IPS-15b (cell line): ENCODE measurements at regions not wholly inside any gene's neighbourhood (a gene's known extent, or its start where the extent isn't known, plus 50 kb on each side); places are given as distances from the start of the nearest gene placed in this dataset.
A peak's percentile ranks its signal among the peaks of the same experiment; 100 is the strongest.

ENCODE experiments used
- H3K27me3 ChIP-seq: one replicate; pipeline ENCODE4 v1.6.1; 2013; ENCODE audit warnings: low read length; ENCODE audit not compliant: control insufficient read depth, insufficient read depth
- H3K36me3 ChIP-seq: one replicate; pipeline ENCODE4 v1.6.1; 2013; ENCODE audit warnings: low read length; ENCODE audit not compliant: control insufficient read depth, insufficient read depth
- H3K4me1 ChIP-seq: one replicate; pipeline ENCODE4 v1.6.1; 2013; ENCODE audit warnings: mild to moderate bottlenecking, low read length; ENCODE audit not compliant: control insufficient read depth, insufficient read depth
- H3K4me3 ChIP-seq: one replicate; pipeline ENCODE4 v1.5.1; 2013; ENCODE audit warnings: low read depth, low read length
- H3K9ac ChIP-seq: one replicate; pipeline ENCODE4 v1.6.1; 2013; ENCODE audit warnings: low read depth, mild to moderate bottlenecking, low read length
- H3K9me3 ChIP-seq: one replicate; pipeline ENCODE4 v1.6.1; 2013; ENCODE audit warnings: mild to moderate bottlenecking, low read length; ENCODE audit not compliant: control insufficient read depth, insufficient read depth

DNA sequence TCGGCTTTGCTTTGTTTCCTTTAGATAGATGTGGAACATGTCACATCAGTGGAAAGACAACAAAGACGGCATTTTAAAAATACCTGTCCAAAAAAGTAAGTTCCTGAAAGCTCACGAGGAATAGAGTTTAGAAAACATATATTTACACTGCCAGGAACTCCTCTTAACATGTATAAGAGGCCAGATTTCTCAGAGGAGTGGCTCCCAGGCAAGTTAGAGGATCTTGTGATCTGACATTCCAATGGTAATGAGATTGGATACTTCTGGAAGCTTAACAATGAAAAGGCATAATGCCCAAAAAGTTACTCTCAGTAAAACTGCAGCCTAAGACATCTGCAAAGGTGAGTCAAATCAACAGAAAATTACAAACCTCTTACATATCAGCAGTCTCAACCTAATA, 77.1 kb downstream of the CYRIA start:
- Histone ChIP-seq H3K27me3 (no peaks in the 10 kb centered on the region), H3K9ac (no peak overlapping the region), H3K4me1 (peaks cover 9% of the 10 kb centered on the region), H3K9me3 (no peaks in the 10 kb centered on the region), H3K36me3 (no peaks in the 10 kb centered on the region), H3K4me3 (no peak overlapping the region)

DNA sequence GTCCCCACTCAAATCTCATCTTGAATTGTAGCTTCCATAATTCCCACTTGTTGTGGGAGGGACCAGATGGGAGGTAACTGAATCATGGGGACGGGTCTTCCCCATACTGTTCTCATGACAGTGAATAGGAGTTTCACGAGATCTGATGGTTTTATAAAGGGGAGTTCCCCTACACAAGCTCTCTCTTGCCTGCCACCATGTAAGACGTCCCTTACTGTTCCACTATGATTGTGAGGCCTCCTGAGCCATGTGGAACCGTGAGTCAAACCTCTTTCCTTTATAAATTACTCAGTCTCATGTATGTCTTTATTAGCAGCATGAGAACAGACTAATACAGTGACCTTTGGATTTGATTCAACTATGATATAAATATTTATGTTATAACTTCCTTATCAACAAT, 78.0 kb downstream of the CYRIA start:
- Histone ChIP-seq H3K4me3 (no peak overlapping the region), H3K36me3 (no peaks in the 10 kb centered on the region), H3K9ac (no peak overlapping the region), H3K27me3 (no peaks in the 10 kb centered on the region), H3K4me1 (peaks cover 9% of the 10 kb centered on the region), H3K9me3 (no peaks in the 10 kb centered on the region)

DNA sequence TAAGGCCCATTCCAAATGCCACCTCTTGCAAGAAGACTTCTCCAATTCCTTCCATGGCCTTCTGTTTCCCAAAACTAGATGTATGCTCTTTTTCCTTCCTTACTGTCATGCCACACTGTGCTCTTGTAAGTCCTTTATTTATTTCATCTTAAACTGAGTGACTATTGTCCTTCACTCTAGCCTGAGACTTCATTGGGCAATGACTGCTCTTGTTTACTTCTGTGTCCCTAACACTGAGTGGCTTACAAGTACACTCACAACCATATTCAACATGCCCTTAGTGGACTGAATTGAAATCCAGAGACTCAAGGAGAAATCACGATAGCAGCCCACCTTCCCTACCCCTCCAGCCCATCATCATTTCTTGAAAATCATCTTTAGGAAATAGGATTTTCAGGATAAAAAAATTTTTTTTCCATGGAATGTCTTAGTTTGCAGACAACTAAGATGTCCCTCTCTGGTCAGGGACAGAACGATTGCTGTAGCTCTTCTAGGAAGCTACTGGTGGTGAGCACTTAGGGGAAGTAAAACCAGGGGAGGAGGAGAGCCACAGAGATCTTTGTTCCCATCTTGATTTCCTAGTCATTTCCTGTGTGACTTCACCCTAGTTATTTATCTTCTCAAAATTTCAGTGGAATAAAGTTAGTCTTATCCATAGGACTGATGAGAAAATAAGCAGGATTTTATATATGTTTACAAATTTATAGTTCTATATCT, 80.7 kb downstream of the CYRIA start:
- Histone ChIP-seq H3K9ac (no peak overlapping the region), H3K27me3 (no peaks in the 10 kb centered on the region), H3K36me3 (no peaks in the 10 kb centered on the region), H3K9me3 (no peaks in the 10 kb centered on the region), H3K4me1 (peaks cover 9% of the 10 kb centered on the region), H3K4me3 (no peak overlapping the region)

DNA sequence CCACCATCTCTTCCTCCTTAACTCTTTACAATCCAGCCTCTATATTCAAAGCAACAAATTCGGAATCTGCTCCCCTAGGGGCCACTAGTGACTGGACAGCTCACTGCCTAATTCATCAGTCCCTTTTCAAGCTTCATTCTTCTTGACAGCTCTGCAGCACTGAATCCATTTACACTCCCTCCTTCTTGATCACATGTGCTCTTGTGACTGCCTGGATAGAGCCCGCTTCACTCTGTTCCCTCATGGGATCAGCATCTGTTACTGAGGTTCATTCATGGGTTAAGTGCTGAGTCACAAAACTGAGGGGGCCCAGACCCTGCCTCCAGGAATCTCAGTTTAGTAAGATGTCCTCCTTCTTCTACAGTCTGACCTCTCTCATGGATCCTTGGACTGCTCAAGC, 81.5 kb downstream of the CYRIA start:
- Histone ChIP-seq H3K4me1 (peaks cover 5% of the 10 kb centered on the region), H3K9ac (peak overlapping the region; percentile 3), H3K36me3 (no peaks in the 10 kb centered on the region), H3K9me3 (no peaks in the 10 kb centered on the region), H3K4me3 (no peak overlapping the region), H3K27me3 (no peaks in the 10 kb centered on the region)

DNA sequence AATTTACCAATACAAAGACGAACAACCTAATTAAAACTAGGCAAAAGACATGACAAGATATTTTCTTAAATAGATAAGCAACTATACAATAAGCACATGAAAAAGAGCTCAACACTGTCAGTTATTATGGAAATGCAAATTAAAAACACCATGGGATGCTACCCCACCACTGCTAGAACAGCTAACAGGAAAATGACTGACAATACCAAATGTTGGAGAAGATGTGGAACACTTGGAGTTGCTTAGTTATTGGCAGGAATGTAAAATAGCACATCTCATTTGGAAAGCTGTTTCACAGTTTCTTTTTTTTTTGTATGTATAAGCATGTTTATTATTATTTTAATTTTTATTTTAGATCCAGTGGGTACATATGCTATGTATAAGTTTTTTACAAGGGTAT, 84.4 kb downstream of the CYRIA start:
- H3K36me3 ChIP-seq: no peaks in the 10 kb centered on the region
- no peak overlapping the region for H3K9ac ChIP-seq
- no peaks in the 10 kb centered on the region for H3K27me3 ChIP-seq
- H3K4me1 ChIP-seq: no peaks in the 10 kb centered on the region
- no peak overlapping the region for H3K4me3 ChIP-seq
- H3K9me3 ChIP-seq: no peaks in the 10 kb centered on the region

DNA sequence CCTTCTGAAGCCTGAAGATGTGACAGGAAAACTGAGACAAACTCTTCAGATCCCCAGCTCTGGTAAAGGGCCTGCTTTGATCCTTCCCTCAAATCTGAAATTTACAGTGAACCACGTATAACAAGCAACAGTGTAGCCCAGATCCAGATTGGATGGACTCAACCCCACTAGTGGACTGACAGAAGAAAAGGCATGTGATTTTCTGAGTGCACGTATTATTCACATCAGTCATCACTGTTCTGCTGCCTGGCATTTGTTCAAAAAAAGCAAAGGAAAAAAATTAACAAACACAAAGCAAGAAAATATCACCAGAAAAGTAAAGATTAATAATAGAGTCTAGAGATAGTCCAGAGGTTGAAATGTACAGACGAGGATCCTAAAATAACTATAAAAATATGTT, 87.6 kb downstream of the CYRIA start:
- no peak overlapping the region for H3K4me3 ChIP-seq
- H3K36me3 ChIP-seq: no peaks in the 10 kb centered on the region
- no peaks in the 10 kb centered on the region for H3K27me3 ChIP-seq
- no peaks in the 10 kb centered on the region for H3K9me3 ChIP-seq
- no peaks in the 10 kb centered on the region for H3K4me1 ChIP-seq
- no peak overlapping the region for H3K9ac ChIP-seq

DNA sequence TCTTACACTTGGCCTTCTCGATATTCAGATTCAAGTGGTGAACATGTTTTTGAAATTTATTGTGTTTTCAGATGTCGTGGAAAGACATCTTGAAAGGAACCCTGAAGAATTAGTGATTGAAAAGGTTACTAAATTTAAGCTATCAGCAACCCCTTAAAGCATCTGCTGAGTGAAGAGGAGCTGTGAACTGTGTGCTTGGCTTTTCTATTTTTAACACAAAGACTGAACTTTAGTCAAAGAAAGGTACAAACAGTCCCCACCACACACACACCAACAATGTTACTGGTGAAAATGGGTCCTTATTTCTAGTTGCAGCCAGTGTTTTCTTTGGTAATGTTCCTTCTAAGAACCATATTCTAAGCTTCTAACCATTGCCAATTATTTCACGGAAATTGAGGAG, 95.1 kb downstream of the CYRIA start:
- H3K27me3 ChIP-seq: no peaks in the 10 kb centered on the region

DNA sequence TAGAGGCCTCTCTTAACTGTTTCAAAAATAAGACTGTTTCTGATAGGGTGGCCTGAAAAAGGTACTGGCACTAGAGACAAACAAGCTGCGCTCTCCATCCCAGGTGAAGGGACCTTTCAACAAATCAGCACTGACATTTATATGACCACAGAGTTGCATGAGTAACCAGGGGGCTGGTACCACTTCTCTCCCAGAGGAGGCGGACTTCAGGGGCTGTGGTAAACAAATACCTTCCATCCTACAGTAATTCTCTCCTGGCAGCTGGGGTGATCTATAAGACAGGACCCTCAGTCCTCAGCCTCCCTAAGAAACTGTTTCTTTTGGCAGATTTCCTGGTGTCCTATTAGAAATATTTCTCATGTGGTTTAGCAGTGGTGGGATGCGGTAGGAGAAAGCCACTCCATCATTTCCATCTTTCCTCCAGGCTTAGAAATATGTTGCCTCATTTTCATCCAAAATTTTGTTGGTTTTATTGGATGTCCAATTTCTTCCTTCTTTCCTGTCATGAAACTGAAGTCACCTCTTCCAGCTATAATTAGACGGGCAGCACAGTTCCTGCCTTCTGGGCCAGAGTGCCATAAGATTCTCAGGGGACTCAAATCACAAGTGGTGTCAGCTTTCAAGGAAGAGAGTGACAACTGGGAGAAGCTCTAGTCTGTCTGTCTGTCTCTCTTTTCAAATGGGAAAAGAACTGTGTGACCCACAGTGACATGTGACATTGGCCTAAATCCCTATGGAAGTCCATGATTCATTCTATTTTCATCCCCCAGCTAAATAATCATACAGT, 96.4 kb downstream of the CYRIA start:
- H3K9ac ChIP-seq: no peak overlapping the region
- no peaks in the 10 kb centered on the region for H3K27me3 ChIP-seq
- H3K4me1 ChIP-seq: no peaks in the 10 kb centered on the region
- no peak overlapping the region for H3K4me3 ChIP-seq
- no peaks in the 10 kb centered on the region for H3K36me3 ChIP-seq
- no peaks in the 10 kb centered on the region for H3K9me3 ChIP-seq

More for the DNA sequence above, 95.1 kb downstream of the CYRIA start:
- H3K4me1 ChIP-seq: no peaks in the 10 kb centered on the region
- H3K36me3 ChIP-seq: no peaks in the 10 kb centered on the region
- no peak overlapping the region for H3K9ac ChIP-seq
- H3K9me3 ChIP-seq: no peaks in the 10 kb centered on the region
- H3K4me3 ChIP-seq: no peak overlapping the region

DNA sequence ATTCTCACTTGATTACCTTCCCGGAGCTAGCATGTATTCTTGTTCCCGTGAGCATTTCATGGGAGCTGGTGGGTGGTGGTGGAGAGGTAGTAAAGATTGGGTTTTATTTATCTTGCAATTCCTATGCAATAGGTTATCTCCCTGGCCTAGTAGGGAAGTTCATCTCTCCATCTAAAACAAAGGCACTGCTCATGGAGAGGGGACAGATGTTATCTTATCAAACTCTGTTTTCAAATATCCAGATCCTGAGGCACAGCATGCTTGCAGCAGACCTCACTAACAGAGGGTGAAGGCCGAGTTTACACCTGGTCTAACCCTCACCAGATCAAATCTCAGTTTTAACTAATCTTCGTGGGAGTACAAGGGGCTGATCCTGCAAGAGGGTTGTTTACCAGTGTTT, 98.9 kb downstream of the CYRIA start:
- Histone ChIP-seq H3K9ac (no peak overlapping the region), H3K36me3 (no peaks in the 10 kb centered on the region), H3K4me3 (no peak overlapping the region), H3K27me3 (no peaks in the 10 kb centered on the region), H3K9me3 (no peaks in the 10 kb centered on the region), H3K4me1 (no peaks in the 10 kb centered on the region)

DNA sequence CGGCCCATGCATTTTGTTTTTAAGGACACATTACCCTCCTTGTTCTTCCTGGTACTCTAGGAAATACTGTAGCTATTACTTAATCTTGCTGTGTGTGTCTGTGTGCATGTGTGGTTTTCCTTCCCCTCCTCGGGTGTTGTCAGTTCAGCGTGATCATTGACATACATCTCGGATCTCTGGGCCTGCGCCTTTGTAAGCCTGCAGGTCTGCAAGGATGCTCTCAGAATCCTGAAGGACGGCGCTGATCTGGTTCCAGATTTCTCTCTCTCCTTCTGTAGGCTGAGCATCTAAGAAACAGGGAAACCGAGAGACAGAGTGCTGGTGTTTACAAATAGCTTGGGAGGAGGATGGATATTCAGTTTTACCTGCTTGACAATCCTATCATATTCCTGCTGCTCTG, 100.2 kb downstream of the CYRIA start:
- Histone ChIP-seq H3K9ac (no peak overlapping the region), H3K9me3 (no peaks in the 10 kb centered on the region)

DNA sequence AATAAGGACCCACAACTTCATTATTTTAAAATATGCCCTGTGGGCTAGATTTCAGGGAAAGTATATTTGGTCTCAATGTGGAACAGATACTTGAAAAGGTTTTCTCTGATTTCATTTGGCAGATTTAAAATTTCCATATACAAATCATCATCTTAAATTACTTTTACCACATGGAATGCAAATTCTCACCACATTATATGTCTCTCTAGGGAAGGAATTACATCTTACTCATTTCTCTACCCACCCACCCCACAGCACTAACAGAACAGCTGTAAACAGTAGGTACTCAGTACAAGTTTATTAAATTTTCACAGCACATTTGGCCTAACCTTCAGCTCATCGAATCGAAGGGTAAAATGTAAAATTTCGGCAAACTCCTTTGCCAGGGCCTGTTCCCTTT, 104.0 kb downstream of the CYRIA start:
- Histone ChIP-seq H3K36me3 (no peaks in the 10 kb centered on the region), H3K4me3 (no peak overlapping the region), H3K9ac (no peak overlapping the region), H3K4me1 (no peaks in the 10 kb centered on the region), H3K9me3 (no peaks in the 10 kb centered on the region), H3K27me3 (no peaks in the 10 kb centered on the region)

More for the DNA sequence above, 100.2 kb downstream of the CYRIA start:
- no peaks in the 10 kb centered on the region for H3K4me1 ChIP-seq
- H3K27me3 ChIP-seq: no peaks in the 10 kb centered on the region
- H3K36me3 ChIP-seq: no peaks in the 10 kb centered on the region
- H3K4me3 ChIP-seq: no peak overlapping the region

DNA sequence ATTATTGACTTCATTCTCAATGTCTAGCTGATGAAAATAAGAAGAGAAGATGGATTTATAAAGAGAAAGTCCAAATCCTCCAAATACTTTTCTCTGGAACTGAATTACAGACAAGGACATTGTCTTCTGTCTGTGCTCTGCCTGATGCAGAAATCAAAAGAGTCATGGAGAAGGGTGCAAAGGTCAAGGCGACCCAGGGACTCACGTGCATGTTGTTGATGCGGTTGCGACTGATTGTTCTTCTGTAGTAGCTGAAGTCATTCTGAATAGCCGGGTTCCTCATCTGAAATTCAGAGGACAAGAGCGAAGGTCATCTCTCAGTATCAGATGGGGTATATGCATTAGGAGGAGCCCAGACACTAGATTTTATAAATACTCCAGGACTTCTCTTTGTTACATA, 104.4 kb downstream of the CYRIA start:
- Histone ChIP-seq H3K9me3 (no peaks in the 10 kb centered on the region), H3K9ac (no peak overlapping the region), H3K4me3 (no peak overlapping the region), H3K27me3 (no peaks in the 10 kb centered on the region), H3K36me3 (no peaks in the 10 kb centered on the region), H3K4me1 (no peaks in the 10 kb centered on the region)
